ENCODE measurements at regions not wholly inside any gene's neighbourhood (a gene's known extent, or its start where the extent isn't known, plus 50 kb on each side); places are given as distances from the start of the nearest gene placed in this dataset.

DNA sequence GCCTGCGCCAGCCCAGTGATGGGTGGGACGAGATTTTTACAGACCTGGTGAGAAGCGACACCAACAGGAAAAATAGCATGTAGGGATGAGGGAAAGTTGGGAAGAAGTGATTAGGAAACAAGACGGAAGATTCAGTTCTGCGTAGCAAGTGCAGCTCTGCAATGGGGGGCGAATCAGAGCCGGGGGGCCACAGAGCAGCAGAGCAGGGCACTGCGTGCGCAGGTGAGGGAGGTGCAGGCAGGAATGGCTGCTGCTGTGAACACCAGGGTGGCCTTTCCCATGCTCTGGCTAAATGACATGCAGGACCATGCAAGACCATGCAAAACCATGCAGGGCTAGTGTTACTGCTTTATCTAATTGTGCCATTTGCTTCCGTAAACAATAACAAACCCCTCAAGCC, 442.7 kb upstream of the FRG1 start:
- no peaks in the 10 kb centered on the region for H3K4me1 ChIP-seq
- H3K27me3 ChIP-seq: no peaks in the 10 kb centered on the region
- DNase-seq (ENCODE audit: extremely low spot score in 2 of 2): no peak
- H3K4me3 ChIP-seq: no peak overlapping the region
- H3K27ac ChIP-seq: no peak overlapping the region
- no peaks in the 10 kb centered on the region for H3K36me3 ChIP-seq
- no peaks in the 10 kb centered on the region for H3K9me3 ChIP-seq
- intact Hi-C loops (cut with DNase I): no loop called here
- no peak for TF ChIP-seq POLR2AphosphoS5 (IDR thresholded peaks at IDR 0.05; ENCODE audit: insufficient read depth in 1 of 2, low read depth in 1 of 2)
- TF ChIP-seq, protein P1, sequence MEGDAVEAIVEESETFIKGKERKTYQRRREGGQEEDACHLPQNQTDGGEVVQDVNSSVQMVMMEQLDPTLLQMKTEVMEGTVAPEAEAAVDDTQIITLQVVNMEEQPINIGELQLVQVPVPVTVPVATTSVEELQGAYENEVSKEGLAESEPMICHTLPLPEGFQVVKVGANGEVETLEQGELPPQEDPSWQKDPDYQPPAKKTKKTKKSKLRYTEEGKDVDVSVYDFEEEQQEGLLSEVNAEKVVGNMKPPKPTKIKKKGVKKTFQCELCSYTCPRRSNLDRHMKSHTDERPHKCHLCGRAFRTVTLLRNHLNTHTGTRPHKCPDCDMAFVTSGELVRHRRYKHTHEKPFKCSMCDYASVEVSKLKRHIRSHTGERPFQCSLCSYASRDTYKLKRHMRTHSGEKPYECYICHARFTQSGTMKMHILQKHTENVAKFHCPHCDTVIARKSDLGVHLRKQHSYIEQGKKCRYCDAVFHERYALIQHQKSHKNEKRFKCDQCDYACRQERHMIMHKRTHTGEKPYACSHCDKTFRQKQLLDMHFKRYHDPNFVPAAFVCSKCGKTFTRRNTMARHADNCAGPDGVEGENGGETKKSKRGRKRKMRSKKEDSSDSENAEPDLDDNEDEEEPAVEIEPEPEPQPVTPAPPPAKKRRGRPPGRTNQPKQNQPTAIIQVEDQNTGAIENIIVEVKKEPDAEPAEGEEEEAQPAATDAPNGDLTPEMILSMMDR (IDR thresholded peaks at IDR 0.05): no peak
- no peak for TF ChIP-seq POLR2A (IDR thresholded peaks at IDR 0.05)

DNA sequence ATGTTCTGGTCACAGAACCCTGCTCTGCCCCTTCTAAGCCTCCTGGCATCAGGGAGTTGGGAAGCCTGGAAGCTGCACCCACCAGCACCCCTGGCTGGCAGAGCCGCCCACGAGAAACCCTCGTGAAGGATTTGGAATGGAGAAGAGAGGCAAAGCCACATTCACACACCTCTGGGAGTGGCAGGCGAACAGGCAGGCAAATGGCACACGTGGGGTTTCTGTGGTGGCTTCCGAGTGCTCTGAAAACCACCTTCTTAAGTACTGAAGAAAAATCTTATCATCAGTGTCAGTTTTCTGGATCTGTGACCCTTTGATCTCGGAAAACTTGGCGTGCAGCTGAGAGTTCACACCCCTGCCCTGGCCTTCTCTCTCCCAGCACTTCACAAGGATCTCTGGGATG, 442.2 kb upstream of the FRG1 start:
- DNase-seq (ENCODE audit: extremely low spot score in 2 of 2): no peak
- Histone ChIP-seq H3K36me3 (no peaks in the 10 kb centered on the region), H3K4me3 (no peak overlapping the region), H3K9me3 (no peaks in the 10 kb centered on the region), H3K27me3 (no peaks in the 10 kb centered on the region), H3K27ac (no peak overlapping the region), H3K4me1 (no peaks in the 10 kb centered on the region)
- TF ChIP-seq POLR2A (IDR thresholded peaks at IDR 0.05) (no peak), POLR2AphosphoS5 (IDR thresholded peaks at IDR 0.05; ENCODE audit: insufficient read depth in 1 of 2, low read depth in 1 of 2) (no peak)
- TF ChIP-seq, protein P1 (IDR thresholded peaks at IDR 0.05): no peak
- intact Hi-C loops (cut with DNase I): no loop called here

DNA sequence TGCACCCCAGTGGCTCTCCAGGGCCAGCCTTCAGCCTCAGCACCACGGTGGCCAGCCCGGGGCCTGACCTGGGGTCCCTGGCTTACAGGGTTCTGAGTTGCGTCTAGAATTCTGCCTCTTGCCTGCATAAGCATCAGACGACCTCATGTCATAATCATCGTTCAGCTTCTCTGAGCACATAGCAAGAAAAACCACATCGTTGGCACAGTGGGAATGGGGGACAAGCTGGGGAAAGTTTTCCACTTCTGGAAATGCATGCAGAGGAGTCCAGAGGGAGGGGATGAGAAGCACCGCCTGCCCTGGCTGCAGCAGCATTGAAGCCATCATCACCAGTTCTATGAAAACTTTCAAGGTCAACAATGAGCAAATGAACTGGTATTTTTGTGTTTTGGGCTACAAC, 441.0 kb upstream of the FRG1 start:
- Histone ChIP-seq H3K4me1 (no peaks in the 10 kb centered on the region), H3K4me3 (no peak overlapping the region), H3K27ac (no peak overlapping the region), H3K27me3 (no peaks in the 10 kb centered on the region), H3K9me3 (no peaks in the 10 kb centered on the region), H3K36me3 (no peaks in the 10 kb centered on the region)
- intact Hi-C loops (cut with DNase I): no loop called here
- DNase-seq (ENCODE audit: extremely low spot score in 2 of 2): no peak
- no peak for TF ChIP-seq POLR2AphosphoS5 (IDR thresholded peaks at IDR 0.05; ENCODE audit: insufficient read depth in 1 of 2, low read depth in 1 of 2)
- TF ChIP-seq, protein P1 (IDR thresholded peaks at IDR 0.05): no peak
- TF ChIP-seq POLR2A (IDR thresholded peaks at IDR 0.05): no peak

DNA sequence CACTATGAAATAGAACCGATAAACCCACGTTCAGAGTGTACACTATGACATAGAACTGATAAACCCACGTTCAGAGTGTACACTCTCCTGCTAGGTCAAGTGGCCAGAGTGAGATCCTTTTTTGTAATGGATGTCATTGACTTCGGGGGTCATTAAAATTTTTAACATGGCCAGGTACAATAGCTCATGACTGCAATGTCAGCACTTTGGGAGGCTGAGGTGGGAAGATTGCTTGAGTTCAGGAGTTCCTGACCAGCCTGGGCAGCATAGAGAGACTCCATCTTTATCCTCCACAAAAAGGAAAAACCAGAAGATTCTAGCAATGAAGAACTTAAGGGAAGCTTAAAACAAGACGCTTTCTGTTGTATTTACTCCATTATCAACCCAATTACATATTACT, 439.7 kb upstream of the FRG1 start:
- Histone ChIP-seq H3K27ac (no peak overlapping the region), H3K4me3 (no peak overlapping the region), H3K36me3 (no peaks in the 10 kb centered on the region), H3K27me3 (no peaks in the 10 kb centered on the region), H3K9me3 (no peaks in the 10 kb centered on the region), H3K4me1 (no peaks in the 10 kb centered on the region)
- DNase-seq (ENCODE audit: extremely low spot score in 2 of 2): no peak
- intact Hi-C loops (cut with DNase I): no loop called here
- TF ChIP-seq POLR2A (IDR thresholded peaks at IDR 0.05) (no peak), POLR2AphosphoS5 (IDR thresholded peaks at IDR 0.05; ENCODE audit: insufficient read depth in 1 of 2, low read depth in 1 of 2) (no peak)
- TF ChIP-seq, protein P1 (IDR thresholded peaks at IDR 0.05): no peak

DNA sequence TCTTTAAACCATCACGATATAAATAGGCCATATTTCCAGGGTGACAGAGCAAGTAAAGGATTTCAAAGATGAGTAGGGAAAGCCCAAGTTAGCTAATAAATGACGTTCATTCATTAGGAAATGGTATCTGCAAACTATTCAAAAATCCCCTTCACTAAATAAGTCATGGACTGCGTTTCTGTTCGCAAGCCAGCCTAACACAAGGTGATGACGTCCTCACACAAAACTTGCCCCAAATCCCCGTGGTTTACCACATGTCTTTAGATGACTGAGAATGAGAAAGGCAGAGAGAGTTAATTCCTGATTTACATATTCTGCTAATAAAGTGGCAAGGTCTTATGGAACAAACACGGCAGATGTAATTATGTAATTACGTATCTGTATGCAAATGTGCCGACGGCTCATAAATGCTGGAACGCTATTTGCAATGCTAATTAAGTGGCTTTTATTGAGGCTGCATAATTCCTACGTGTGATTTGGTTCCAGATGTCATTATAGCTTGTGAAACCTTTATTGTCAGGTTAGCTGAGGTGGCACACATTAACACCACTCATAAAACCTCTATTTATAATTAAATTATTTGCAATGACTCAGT, 437.7 kb upstream of the FRG1 start:
- TF ChIP-seq POLR2AphosphoS5 (IDR thresholded peaks at IDR 0.05; ENCODE audit: insufficient read depth in 1 of 2, low read depth in 1 of 2): no peak
- TF ChIP-seq, protein P1 (IDR thresholded peaks at IDR 0.05): no peak
- TF ChIP-seq POLR2A (IDR thresholded peaks at IDR 0.05): no peak
- H3K36me3 ChIP-seq: no peaks in the 10 kb centered on the region
- no peaks in the 10 kb centered on the region for H3K9me3 ChIP-seq
- H3K4me3 ChIP-seq: no peak overlapping the region
- no peak overlapping the region for H3K27ac ChIP-seq
- DNase-seq (ENCODE audit: extremely low spot score in 2 of 2): no peak
- no peaks in the 10 kb centered on the region for H3K27me3 ChIP-seq
- no peaks in the 10 kb centered on the region for H3K4me1 ChIP-seq
- intact Hi-C loops (cut with DNase I): no loop called here
